Endothelial cell of umbilical vein (primary cell): ENCODE measurements at regions not wholly inside any gene's neighbourhood (a gene's known extent, or its start where the extent isn't known, plus 50 kb on each side); places are given as distances from the start of the nearest gene placed in this dataset.

Source experiments
- BruUV-seq: library from RNA; stranded (reverse); fragments of 400-500 nt; replicated peaks from 2 replicates; lab custom pipeline; 2021; lab: Mats Ljungman, UMichigan
- CTCF ChIA-PET: fragments of 300-600, 350-600 bp; sonication (Branson Sonifier 250); formaldehyde crosslinking; loops from one replicate; lab custom pipeline; 2021; ENCODE audit warnings: antibody characterized with exemption, inconsistent platforms; lab: Charles Lee
- POLR2A ChIA-PET: fragments of 300-600, 350-600 bp; sonication (Branson Sonifier 250); formaldehyde crosslinking; loops from one replicate; lab custom pipeline; 2021; ENCODE audit warnings: antibody characterized with exemption, inconsistent platforms; lab: Charles Lee
- DNase-seq: peaks from one replicate; pipeline ENCODE4 v3.0.0-alpha.2; 2011; ENCODE audit warnings: low read depth, low spot score
- FAIRE-seq: peaks from 2 replicates; lab custom pipeline; 2011; peaks lifted over from hg19 to GRCh38; lab: Jason Lieb, UNC
- H2AFZ ChIP-seq: 2 replicates; pipeline ENCODE4 v1.6.0; 2012; ENCODE audit warnings: low read depth, low read length, control low read depth, inconsistent platforms
- H3K27ac ChIP-seq: 2 replicates; pipeline ENCODE4 v1.5.1; 2011; ENCODE audit warnings: low read depth, mild to moderate bottlenecking, control low read depth, low read length, moderate library complexity; ENCODE audit not compliant: insufficient read depth
- H3K27me3 ChIP-seq, 2 experiments: 2 replicates each; pipeline versions ENCODE4 v1.6.0 to v1.6.1; 2011; ENCODE audit warnings: low read length in 2 of 2, mixed read lengths in 1 of 2; ENCODE audit not compliant: control insufficient read depth in 2 of 2, insufficient read depth in 2 of 2
- H3K36me3 ChIP-seq, 2 experiments: 2 replicates in 1 of 2; 3 replicates in 1 of 2; pipeline ENCODE4 v1.5.1; 2011; ENCODE audit warnings: low read length in 2 of 2, mild to moderate bottlenecking in 1 of 2, moderate library complexity in 1 of 2; ENCODE audit not compliant: control insufficient read depth in 2 of 2, insufficient read depth in 2 of 2; ENCODE audit errors: extremely low read depth in 1 of 2
- H3K4me1 ChIP-seq: 3 replicates; pipeline ENCODE4 v1.5.1; 2011; ENCODE audit warnings: mild to moderate bottlenecking, low read length; ENCODE audit not compliant: control insufficient read depth, insufficient read depth; ENCODE audit errors: extremely low read depth
- H3K4me2 ChIP-seq: 2 replicates; pipeline ENCODE4 v1.6.1; 2011; ENCODE audit warnings: low read length, control low read depth, mixed read lengths; ENCODE audit not compliant: insufficient read depth
- H3K4me3 ChIP-seq, 3 experiments: fragments of 200-600 bp in 1 of 3; sonication (generic), shearing (Covaris generic) in 1 of 3; replicated peaks in 1 of 3; 2 replicates each; pipeline ENCODE4 v1.5.1; 2011 to 2016; ENCODE audit warnings: control low read depth in 3 of 3, low read length in 3 of 3, mild to moderate bottlenecking in 2 of 3, inconsistent platforms in 1 of 3, low read depth in 1 of 3, moderate library complexity in 1 of 3; ENCODE audit not compliant: insufficient read depth in 1 of 3
- H3K79me2 ChIP-seq: 2 replicates; pipeline ENCODE4 v1.6.0; 2012; ENCODE audit warnings: low read length, inconsistent platforms; ENCODE audit not compliant: control insufficient read depth, insufficient read depth
- H3K9ac ChIP-seq: replicated peaks from 2 replicates; pipeline ENCODE3; 2011; ENCODE audit warnings: low read length, control low read depth; ENCODE audit not compliant: insufficient read depth; ENCODE audit errors: extremely low read depth
- H3K9me1 ChIP-seq: replicated peaks from 3 replicates; pipeline ENCODE4 v1.6.0; 2011; ENCODE audit warnings: mild to moderate bottlenecking, low read length; ENCODE audit not compliant: control insufficient read depth, insufficient read depth; ENCODE audit errors: extremely low read depth
- H3K9me3 ChIP-seq: replicated peaks from 2 replicates; pipeline ENCODE4 v1.5.1; 2012; ENCODE audit warnings: low read length, inconsistent platforms; ENCODE audit not compliant: control insufficient read depth, insufficient read depth
- H4K20me1 ChIP-seq: replicated peaks from 2 replicates; pipeline ENCODE3; 2011; ENCODE audit warnings: mild to moderate bottlenecking, low read length; ENCODE audit not compliant: control insufficient read depth, insufficient read depth; ENCODE audit errors: extremely low read depth
- CTCF ChIP-seq, 2 donors: IDR thresholded peaks; 1 replicate in 1 of 2; 2 replicates in 1 of 2; pipeline ENCODE4 v1.5.1; 2011; ENCODE audit warnings: low read length in 2 of 2, mild to moderate bottlenecking in 2 of 2, moderate library complexity in 2 of 2, control low read depth in 1 of 2, inconsistent platforms in 1 of 2, low read depth in 1 of 2; ENCODE audit not compliant: insufficient read depth in 1 of 2; ENCODE audit errors: extremely low read depth in 1 of 2
- EZH2 ChIP-seq: IDR thresholded peaks from 2 replicates; pipeline ENCODE4 v1.6.1; 2012; ENCODE audit warnings: borderline replicate concordance, low read depth, mild to moderate bottlenecking, moderate library complexity, low read length, inconsistent platforms; ENCODE audit not compliant: severe bottlenecking
- FOS ChIP-seq: IDR thresholded peaks from 2 replicates; pipeline ENCODE4 v1.6.1; 2011; ENCODE audit warnings: mild to moderate bottlenecking, low read length, moderate library complexity, borderline replicate concordance; ENCODE audit not compliant: insufficient read depth
- GATA2 ChIP-seq: IDR thresholded peaks from 2 replicates; pipeline ENCODE4 v1.7.0; 2011; ENCODE audit warnings: low read depth, mild to moderate bottlenecking, moderate library complexity, mixed read lengths, low read length; ENCODE audit not compliant: insufficient read length, insufficient read depth
- JUN ChIP-seq: IDR thresholded peaks from 2 replicates; pipeline ENCODE4 v1.6.1; 2011; ENCODE audit warnings: borderline replicate concordance, low read depth; ENCODE audit not compliant: insufficient read length, insufficient read depth
- MAX ChIP-seq: IDR thresholded peaks from 2 replicates; pipeline ENCODE4 v1.6.1; 2011; ENCODE audit not compliant: insufficient read depth, insufficient read length
- MYC ChIP-seq: IDR thresholded peaks from one replicate; pipeline ENCODE4 v1.6.1; 2011; ENCODE audit warnings: mild to moderate bottlenecking, low read depth, low read length
- POLR2A ChIP-seq: IDR thresholded peaks from 2 replicates; pipeline ENCODE4 v1.6.1; 2012; ENCODE audit warnings: low read depth, mild to moderate bottlenecking, control low read depth, low read length
- POLR2AphosphoS5 ChIP-seq: IDR thresholded peaks from 2 replicates; pipeline ENCODE4 v1.6.1; 2012; ENCODE audit warnings: low read depth, mild to moderate bottlenecking, control low read depth, low read length, moderate library complexity; ENCODE audit not compliant: insufficient read depth
- dilution Hi-C: fragments of 300-500 bp; cut with MboI; formaldehyde crosslinking; loops from one replicate; pipeline ENCODE4 v1.15.0; 2019; ENCODE audit warnings: low sequenced_read_pairs; ENCODE audit not compliant: extremely low pct_ligation_motif_present
- intact Hi-C: fragments of 100-400 bp; cut with micrococcal nuclease; formaldehyde crosslinking; loops from one replicate; pipeline ENCODE4 v1.10.0; 2022

GRCh38 chr5:120258123-120258522, 206.0 kb upstream of the PRR16 start:
- POLR2A ChIA-PET = no interaction called here
- Histone ChIP-seq H3K4me2 (no peak overlapping the region), H3K9ac (no peak overlapping the region), H2AFZ (no peak overlapping the region), H3K27ac (no peak overlapping the region), H3K4me1 (no peaks in the 10 kb centered on the region), H3K27me3 (no peaks in the 10 kb centered on the region), H3K9me3 (no peaks in the 10 kb centered on the region), H3K36me3 (no peaks in the 10 kb centered on the region), H3K79me2 (no peaks in the 10 kb centered on the region), H3K4me3 (no peak overlapping the region), H4K20me1 (no peaks in the 10 kb centered on the region), H3K9me1 (no peaks in the 10 kb centered on the region)
- intact Hi-C loops = no loop called here
- FAIRE-seq (no peak), DNase-seq (no peak)
- CTCF ChIA-PET = no interaction called here
- TF ChIP-seq POLR2AphosphoS5 = no peak
- no TSS peak for BruUV-seq
- dilution Hi-C loops = no loop called here

- BruUV-seq = no TSS peak
- Histone ChIP-seq H3K36me3 (no peaks in the 10 kb centered on the region), H3K9ac (no peak overlapping the region), H3K4me1 (no peaks in the 10 kb centered on the region), H3K79me2 (no peaks in the 10 kb centered on the region), H3K27ac (no peak overlapping the region), H3K9me3 (no peaks in the 10 kb centered on the region), H3K27me3 (no peaks in the 10 kb centered on the region), H3K4me2 (no peak overlapping the region), H2AFZ (no peak overlapping the region), H4K20me1 (no peaks in the 10 kb centered on the region), H3K4me3 (no peak overlapping the region), H3K9me1 (no peaks in the 10 kb centered on the region)
- ChIA-PET CTCF (interaction anchor here (0.6 to 0.8 kb wide), 2 partner anchors 9 to 33 kb away, joined by 3 to 4 read pairs; no protein-coding TSS in a partner anchor), POLR2A (no interaction called here)
- FAIRE-seq = no peak
- dilution Hi-C loops = no loop called here
- DNase-seq = no peak
- intact Hi-C loops = no loop called here
- TF ChIP-seq EZH2 (no peak), JUN (no peak), MAX (no peak), CTCF (IDR thresholded peaks at IDR 0.05; ENCODE audit: extremely low read depth in 1 of 2, insufficient read depth in 1 of 2, low read depth in 1 of 2, low read length in 2 of 2) (no peak), POLR2AphosphoS5 (no peak), MYC (no peak), POLR2A (no peak), FOS (no peak), GATA2 (no peak)
Measured at GRCh38 chr5:120260651-120261050, 203.4 kb upstream of the PRR16 start.
